GM12865 (cell line): ENCODE measurements at regions not wholly inside any gene's neighbourhood (a gene's known extent, or its start where the extent isn't known, plus 50 kb on each side); places are given as distances from the start of the nearest gene placed in this dataset.

Experiments
- DNase-seq: peaks from one replicate; pipeline ENCODE4 v3.0.0; 2010; ENCODE audit warnings: low read depth
- H3K4me3 ChIP-seq: 2 replicates; pipeline ENCODE4 v1.5.1; 2011; ENCODE audit warnings: mild to moderate bottlenecking, low read depth, low read length, control low read depth
- CTCF ChIP-seq: IDR thresholded peaks from 2 replicates; pipeline ENCODE4 v1.5.1; 2011; ENCODE audit warnings: low read length, control low read depth, low read depth, inconsistent platforms; ENCODE audit not compliant: insufficient read depth; ENCODE audit errors: missing control alignments

- DNase-seq = no peak
- TF ChIP-seq CTCF = no peak
Measured at GRCh38 chr5:60357302-60357701, 342.7 kb downstream of the DEPDC1B start.

DNA sequence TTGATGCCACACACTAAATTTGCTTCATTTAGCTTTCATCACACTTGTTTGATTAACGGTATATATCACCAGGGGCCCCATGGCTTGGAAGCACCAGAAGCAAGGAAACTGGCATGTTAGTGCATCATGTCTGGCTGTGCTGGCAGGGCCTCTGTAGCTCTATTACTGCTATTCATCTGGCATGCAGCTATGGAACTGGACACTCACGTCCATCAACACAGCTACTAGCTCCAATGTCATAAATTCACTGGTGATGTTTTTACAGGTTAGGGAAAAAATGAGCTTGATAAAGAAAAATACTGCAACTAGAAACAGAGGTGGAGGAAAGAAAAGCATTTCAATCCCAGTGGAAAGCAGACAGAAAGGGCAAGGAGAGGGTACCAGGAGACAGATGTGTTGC is 343.2 kb downstream of the DEPDC1B start:
- TF ChIP-seq CTCF = no peak
- no peak for DNase-seq
- H3K4me3 ChIP-seq = no peak overlapping the region

More at GRCh38 chr5:60357302-60357701, 342.7 kb downstream of the DEPDC1B start:
- H3K4me3 ChIP-seq = no peak overlapping the region

GRCh38 chr5:60355181-60355580 is 344.8 kb downstream of the DEPDC1B start:
- no peak overlapping the region for H3K4me3 ChIP-seq
- no peak for TF ChIP-seq CTCF
- DNase-seq = no peak

DNA sequence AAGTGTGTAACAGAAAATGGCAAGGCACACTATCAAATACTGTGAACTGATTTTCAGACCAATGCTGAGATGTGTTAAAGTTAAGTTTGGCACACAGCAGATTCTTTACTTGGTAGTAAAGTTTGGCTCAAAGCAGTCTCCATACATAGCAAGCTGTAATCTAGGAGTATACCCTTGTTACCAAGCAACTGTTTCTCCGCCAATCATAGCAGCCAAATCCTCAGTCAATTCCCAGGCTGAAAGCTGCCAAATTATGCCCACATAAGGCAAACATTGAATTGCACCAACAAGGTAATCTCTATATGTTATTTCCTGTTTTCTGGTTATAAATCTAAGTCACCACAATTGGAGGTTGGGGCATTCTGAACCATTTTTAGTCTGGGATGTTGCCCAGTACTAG is 345.7 kb downstream of the DEPDC1B start:
- no peak for DNase-seq
- H3K4me3 ChIP-seq = no peak overlapping the region
- no peak for TF ChIP-seq CTCF

GRCh38 chr5:60352992-60353599 is 346.9 kb downstream of the DEPDC1B start:
- DNase-seq = peak; percentile 5
- H3K4me3 ChIP-seq = no peak overlapping the region
- TF ChIP-seq CTCF = no peak

DNA sequence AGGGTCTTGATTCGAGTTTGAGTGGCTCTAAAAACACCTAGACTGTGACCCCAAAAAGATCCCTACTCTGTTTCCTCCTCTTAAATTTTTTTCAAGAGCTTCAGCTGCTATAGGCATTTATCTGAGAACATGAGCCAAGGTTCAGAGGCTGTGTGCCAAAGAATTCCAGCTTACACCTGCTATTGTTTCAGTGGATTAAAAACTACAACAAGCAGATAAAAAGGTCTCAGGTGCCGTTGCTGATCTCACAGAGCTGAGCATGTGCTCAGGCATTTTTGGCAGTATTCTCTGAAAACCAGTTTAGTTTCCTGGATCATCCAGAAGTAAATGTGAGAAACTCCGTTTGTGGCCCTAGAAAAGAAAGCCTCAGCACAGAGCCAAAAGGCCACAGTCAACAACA is 349.2 kb downstream of the DEPDC1B start:
- H3K4me3 ChIP-seq = no peak overlapping the region
- no peak for TF ChIP-seq CTCF
- no peak for DNase-seq

GRCh38 chr5:60349891-60350415 is 350.0 kb downstream of the DEPDC1B start:
- no peak for TF ChIP-seq CTCF
- no peak overlapping the region for H3K4me3 ChIP-seq
- no peak for DNase-seq
